GM19438 (cell line): ENCODE measurements at regions not wholly inside any gene's neighbourhood (a gene's known extent, or its start where the extent isn't known, plus 50 kb on each side); places are given as distances from the start of the nearest gene placed in this dataset.

Source experiments
- ATAC-seq: cut with Tn5 transposase; IDR thresholded peaks from one replicate; pipeline ENCODE4 v1.9.1; 2021; ENCODE audit warnings: low read depth; ENCODE audit not compliant: unreplicated experiment

- no peak for ATAC-seq
These were observed 425.8 kb upstream of the AUTS2 start for GRCh38 chr7:69172357-69173077.

- no peak for ATAC-seq
These were observed 424.9 kb upstream of the AUTS2 start for GRCh38 chr7:69173341-69173740.

- no peak for ATAC-seq
These were observed 424.4 kb upstream of the AUTS2 start for GRCh38 chr7:69173846-69174245.

DNA sequence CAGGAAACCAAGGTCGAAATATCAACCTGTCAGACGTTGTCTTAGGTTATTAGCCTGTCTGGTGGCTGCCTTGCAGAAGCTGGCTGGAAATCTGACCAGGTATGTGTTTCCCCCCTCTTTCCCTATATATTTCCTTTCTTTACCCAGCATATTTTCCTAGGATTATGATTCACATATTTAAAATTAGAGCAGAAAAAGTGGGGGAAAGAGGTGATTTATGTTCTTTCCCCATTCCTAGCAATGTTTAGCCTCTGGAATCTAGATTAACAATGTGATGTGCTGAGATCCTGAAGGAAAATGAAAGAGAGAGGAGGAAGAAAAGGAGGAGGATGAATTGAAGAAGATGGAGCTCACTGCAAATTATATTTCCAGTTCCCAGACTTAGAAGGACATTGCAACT, 421.4 kb upstream of the AUTS2 start:
- no peak for ATAC-seq

GRCh38 chr7:69177461-69177861, 420.8 kb upstream of the AUTS2 start:
- ATAC-seq, result no peak

DNA sequence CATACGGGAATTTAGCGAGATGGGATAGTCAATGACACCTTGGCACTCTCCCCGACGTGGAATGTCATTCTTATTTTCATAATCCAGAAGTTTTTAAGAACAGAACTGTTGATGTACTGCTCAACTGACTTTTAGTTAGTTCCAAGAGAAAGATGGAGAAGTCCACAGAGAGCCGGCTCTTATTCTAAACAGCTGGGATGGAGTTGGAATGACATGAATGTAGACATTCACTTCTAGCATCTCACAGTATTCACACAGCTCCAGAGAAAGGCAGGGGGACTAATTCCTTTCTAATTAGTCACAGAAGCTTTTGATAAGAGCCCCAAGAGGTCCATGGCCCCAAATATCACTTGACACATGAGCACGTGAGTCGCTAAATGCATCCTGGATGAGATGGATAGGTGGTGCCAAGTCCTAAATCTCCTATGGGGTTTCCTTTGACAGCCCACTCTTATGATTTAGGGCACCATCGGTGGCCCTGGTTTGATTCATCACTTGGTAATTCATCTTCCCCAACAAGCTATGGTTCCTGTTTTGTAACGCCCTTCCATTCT, 420.3 kb upstream of the AUTS2 start:
- ATAC-seq, result no peak

DNA sequence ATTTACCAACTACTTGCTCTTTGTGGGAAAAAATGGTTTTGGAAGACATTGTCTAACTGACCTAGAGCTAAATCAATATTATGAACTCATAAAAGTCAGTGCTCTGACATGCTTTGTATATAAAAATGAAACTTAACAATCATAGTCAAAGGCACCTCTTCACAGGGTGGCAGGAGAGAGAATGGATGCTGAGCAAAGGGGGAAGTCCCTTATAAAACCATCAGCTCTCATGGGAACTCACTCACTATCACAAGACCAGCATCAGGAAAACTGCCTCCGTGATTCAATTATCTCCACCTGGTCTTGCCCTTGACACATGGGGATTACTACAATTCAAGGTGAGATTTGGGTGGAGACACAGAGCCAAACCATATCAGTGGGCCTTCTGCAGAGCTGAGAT, 417.6 kb upstream of the AUTS2 start:
- no peak for ATAC-seq

DNA sequence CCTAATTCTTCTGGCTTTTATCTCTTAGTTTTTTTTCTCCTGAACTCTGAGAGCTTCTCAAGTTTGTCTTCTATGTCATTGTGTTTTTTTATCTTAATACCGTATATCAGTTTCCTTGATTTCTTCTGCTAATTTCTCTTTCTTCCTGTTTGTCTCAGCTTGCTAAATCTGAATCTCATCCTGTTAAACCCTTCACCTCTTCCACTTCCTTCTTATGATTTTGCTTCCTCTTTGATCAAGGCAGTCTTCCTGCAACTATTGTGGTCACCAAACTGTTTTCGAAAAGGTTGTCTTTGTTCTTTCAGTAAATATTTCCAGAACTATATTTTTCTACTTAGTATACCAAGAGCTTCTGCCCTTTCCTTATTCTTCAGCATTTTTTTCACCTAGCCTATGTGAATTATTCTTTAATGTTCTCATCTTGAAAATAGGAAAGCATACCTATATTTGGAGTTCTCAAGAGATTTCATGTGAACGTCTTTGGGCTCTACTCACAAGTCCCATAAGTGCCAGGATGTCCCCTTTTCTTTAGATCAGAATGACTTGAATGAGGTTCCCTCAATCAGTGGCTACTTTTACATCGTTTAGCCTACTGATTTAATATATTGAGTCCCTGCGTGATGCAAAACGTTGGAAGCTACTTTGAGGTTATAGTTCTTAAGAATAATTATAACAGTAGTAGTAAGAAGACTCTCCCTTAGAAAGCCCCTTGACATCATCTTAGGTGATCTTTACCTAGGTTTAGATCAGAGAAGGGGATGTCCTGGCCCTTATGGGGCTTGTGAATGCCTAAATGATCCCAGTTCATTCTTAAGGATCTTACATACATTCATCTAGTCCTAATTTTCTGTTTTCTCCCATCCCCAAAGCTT, 415.4 kb upstream of the AUTS2 start:
- ATAC-seq, result no peak

GRCh38 chr7:69184339-69184738, 413.9 kb upstream of the AUTS2 start:
- ATAC-seq, result no peak

- ATAC-seq, result no peak
These were observed 413.1 kb upstream of the AUTS2 start for GRCh38 chr7:69185170-69185569.

- ATAC-seq, result no peak
These were observed 411.3 kb upstream of the AUTS2 start for GRCh38 chr7:69186974-69187373.

DNA sequence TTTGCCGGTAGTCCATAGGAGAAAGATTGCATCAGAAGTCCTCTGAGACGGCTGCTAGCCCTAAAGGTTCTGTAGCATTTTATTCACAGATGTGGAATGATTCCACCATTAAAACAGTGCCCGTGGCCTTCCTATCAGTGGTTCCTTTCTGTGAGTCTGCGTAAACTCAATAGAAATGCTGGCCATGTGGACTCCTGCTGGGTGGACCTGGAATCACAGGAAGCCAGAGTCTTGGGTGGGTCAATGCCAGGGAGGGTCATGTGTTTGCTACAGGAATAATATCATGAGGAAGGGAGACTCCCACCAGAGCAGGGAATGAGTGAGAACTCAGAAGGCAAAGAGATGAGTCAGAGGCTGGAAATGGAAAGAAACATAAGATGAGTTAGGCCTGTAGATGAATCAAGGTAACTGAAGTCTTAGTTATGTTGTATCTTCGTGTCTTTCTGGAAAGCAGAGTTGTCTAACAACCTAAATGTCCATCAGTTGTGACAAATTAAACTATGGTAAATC, 410.4 kb upstream of the AUTS2 start:
- ATAC-seq, result no peak

DNA sequence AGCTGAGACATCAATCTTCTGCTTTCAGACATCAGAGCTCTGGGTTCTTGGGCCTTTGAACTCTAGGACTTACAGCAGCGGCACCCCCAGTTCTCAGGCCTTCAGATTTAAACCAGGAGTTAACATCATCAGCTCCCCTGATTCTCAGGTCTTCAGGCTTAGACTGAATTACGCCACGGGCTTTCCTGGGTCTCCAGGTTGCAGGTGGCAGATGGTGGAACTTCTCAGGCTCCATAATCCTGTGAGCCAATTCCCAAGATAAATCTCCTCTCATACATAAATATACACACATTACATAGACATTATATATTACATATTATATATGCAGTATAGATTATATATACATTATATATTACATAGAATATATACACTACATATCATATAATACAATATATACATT, 408.9 kb upstream of the AUTS2 start:
- no peak for ATAC-seq

DNA sequence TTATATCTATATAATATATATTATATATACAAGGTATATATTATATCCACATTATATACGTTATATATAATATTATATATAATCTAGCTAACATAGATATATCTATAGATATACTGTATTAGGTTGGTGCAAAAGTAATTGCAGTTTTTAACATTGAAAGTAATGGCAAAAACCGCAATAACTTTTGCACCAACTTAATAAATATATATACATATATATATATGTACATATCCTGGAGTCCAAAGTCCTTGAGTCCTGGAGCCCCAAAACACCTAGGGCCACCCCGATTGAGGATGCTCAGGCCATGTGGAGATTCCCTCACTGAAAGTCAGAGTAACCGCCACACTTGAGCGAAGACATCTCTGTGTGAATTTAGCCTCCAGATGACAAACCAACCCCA, 408.2 kb upstream of the AUTS2 start:
- ATAC-seq, result no peak

DNA sequence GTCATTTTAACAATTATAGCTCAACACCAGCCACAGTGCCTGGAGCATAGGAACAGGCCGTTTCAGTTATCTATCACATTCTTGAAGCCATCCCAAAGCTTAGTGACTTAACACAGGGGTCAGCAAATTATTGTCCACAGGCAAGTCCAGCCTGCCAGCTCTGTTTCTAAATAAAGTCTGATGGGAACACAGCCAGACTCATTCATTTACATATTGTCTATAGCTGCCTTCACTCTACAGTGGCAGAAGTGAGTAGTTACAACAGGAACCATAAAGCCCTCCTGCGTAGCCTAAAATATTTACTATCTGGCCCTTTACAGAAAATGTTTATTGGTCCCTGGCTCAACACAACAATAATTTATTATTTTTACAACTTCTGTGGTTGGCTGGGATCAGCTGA, 407.5 kb upstream of the AUTS2 start:
- no peak for ATAC-seq

- no peak for ATAC-seq
These were observed 406.1 kb upstream of the AUTS2 start for GRCh38 chr7:69192134-69192533.

DNA sequence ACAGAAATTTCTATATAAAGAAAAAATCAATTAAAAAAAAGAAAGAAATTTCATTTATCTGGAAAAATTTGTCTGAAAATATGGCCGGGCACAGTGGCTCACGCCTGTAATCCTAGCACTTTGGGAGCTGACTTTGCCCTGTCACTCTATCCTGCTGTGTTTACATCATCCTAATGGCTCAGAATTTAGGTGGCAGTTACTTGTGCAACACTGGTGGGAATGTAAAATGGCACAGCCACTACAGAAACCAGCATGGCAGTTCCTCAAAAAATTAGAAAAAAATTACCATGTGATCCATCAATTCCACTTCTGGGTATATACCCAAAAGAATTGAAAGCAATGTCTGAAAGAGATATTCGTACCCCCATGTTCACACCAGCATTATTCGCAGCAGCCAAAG, 405.2 kb upstream of the AUTS2 start:
- no peak for ATAC-seq

DNA sequence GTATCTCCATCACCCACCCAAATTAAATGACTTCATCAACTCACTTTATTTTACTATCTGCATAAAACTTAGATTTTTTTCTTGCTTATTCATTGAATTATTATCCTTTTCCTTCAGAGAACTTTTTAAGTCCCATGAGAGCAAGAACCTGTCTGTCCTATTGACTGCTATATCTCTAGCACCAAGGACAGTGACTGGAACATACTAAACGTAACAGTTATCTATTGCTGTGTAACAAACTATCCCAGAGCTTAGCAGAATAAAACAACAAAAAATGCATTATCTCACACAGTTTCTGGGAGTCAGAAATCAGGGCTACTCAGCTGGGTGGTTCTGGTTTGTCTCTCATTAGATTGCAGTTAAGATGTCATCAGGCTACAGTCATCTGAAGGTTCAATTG, 401.7 kb upstream of the AUTS2 start:
- ATAC-seq, result no peak

- ATAC-seq, result no peak
These were observed 400.0 kb upstream of the AUTS2 start for GRCh38 chr7:69198250-69198649.

DNA sequence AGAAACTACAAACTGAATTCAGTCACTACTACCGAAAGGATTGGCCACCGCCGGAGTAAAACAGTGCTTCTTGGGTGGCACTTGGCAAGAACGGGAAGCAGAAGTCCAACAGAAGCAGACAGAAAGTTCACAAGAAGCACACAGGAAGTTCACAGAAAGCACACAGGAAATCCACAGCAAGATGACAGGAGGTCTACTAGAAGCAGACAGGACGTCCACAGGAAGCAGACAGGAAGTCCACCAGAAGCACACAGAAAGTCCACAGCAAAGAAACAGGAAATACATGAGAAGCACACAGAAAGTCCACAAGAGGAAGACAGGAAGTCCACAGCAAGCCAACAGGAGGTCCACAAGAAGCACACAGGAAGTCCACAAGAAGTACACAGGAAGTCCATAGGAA, 399.2 kb upstream of the AUTS2 start:
- ATAC-seq, result no peak

- ATAC-seq, result no peak
These were observed 398.6 kb upstream of the AUTS2 start for GRCh38 chr7:69199661-69200060.

- ATAC-seq, result no peak
These were observed 394.4 kb upstream of the AUTS2 start for GRCh38 chr7:69203871-69204270.
